SJCRH30 (cell line): ENCODE measurements at regions not wholly inside any gene's neighbourhood (a gene's known extent, or its start where the extent isn't known, plus 50 kb on each side); places are given as distances from the start of the nearest gene placed in this dataset.

Experiments
- DNase-seq, 2 experiments: peaks; one replicate each; pipeline ENCODE4 v3.0.0-alpha.2; 2015 to 2020
- H3K27ac ChIP-seq: fragments of 250-450 bp; sonication (Bioruptor Pico); 2 replicates; pipeline ENCODE4 v1.5.1; 2020; ENCODE audit warnings: mild to moderate bottlenecking, moderate library complexity
- H3K27me3 ChIP-seq: fragments of 250-450 bp; sonication (Bioruptor Pico); 2 replicates; pipeline ENCODE4 v1.5.1; 2020; ENCODE audit warnings: mild to moderate bottlenecking, moderate library complexity
- H3K36me3 ChIP-seq: fragments of 250-450 bp; sonication (Bioruptor Pico); 2 replicates; pipeline ENCODE4 v1.5.1; 2020; ENCODE audit warnings: mild to moderate bottlenecking, moderate library complexity
- H3K4me1 ChIP-seq: fragments of 250-450 bp; sonication (Bioruptor Pico); 2 replicates; pipeline ENCODE4 v1.5.1; 2020; ENCODE audit warnings: mild to moderate bottlenecking, moderate library complexity
- H3K4me3 ChIP-seq: fragments of 250-450 bp; sonication (Bioruptor Pico); 2 replicates; pipeline ENCODE4 v1.5.1; 2020; ENCODE audit warnings: mild to moderate bottlenecking, moderate library complexity
- H3K9me3 ChIP-seq: fragments of 250-450 bp; sonication (Bioruptor Pico); replicated peaks from 2 replicates; pipeline ENCODE4 v1.5.1; 2020; ENCODE audit warnings: mild to moderate bottlenecking, moderate library complexity

GRCh38 chr13:111844222-111844671, 222.7 kb upstream of the SOX1 start:
- H3K27ac ChIP-seq = no peak overlapping the region
- H3K9me3 ChIP-seq = no peaks in the 10 kb centered on the region
- DNase-seq = no peak
- no peak overlapping the region for H3K4me3 ChIP-seq
- H3K4me1 ChIP-seq = no peaks in the 10 kb centered on the region
- no peaks in the 10 kb centered on the region for H3K27me3 ChIP-seq
- no peaks in the 10 kb centered on the region for H3K36me3 ChIP-seq

- Histone ChIP-seq H3K4me3 (no peak overlapping the region), H3K9me3 (no peaks in the 10 kb centered on the region), H3K27me3 (no peaks in the 10 kb centered on the region), H3K4me1 (no peaks in the 10 kb centered on the region), H3K36me3 (no peaks in the 10 kb centered on the region), H3K27ac (no peak overlapping the region)
- no peak for DNase-seq
Measured at GRCh38 chr13:111844682-111845081, 222.3 kb upstream of the SOX1 start.

GRCh38 chr13:111845621-111846351, 221.2 kb upstream of the SOX1 start:
- Histone ChIP-seq H3K27ac (no peak overlapping the region), H3K27me3 (no peaks in the 10 kb centered on the region), H3K4me1 (no peaks in the 10 kb centered on the region), H3K36me3 (no peaks in the 10 kb centered on the region), H3K4me3 (no peak overlapping the region), H3K9me3 (no peaks in the 10 kb centered on the region)
- no peak for DNase-seq

- no peaks in the 10 kb centered on the region for H3K9me3 ChIP-seq
- no peaks in the 10 kb centered on the region for H3K27me3 ChIP-seq
- no peaks in the 10 kb centered on the region for H3K4me1 ChIP-seq
- H3K27ac ChIP-seq = no peak overlapping the region
- no peak overlapping the region for H3K4me3 ChIP-seq
- DNase-seq = no peak
- H3K36me3 ChIP-seq = no peaks in the 10 kb centered on the region
Measured at GRCh38 chr13:111846391-111847159, 220.4 kb upstream of the SOX1 start.

GRCh38 chr13:111847964-111848363, 219.0 kb upstream of the SOX1 start:
- Histone ChIP-seq H3K27me3 (no peaks in the 10 kb centered on the region), H3K27ac (no peak overlapping the region), H3K36me3 (no peaks in the 10 kb centered on the region), H3K9me3 (no peaks in the 10 kb centered on the region), H3K4me1 (no peaks in the 10 kb centered on the region), H3K4me3 (no peak overlapping the region)
- no peak for DNase-seq

GRCh38 chr13:111850458-111850857, 216.5 kb upstream of the SOX1 start:
- H3K27ac ChIP-seq = no peak overlapping the region
- no peak for DNase-seq
- H3K4me3 ChIP-seq = no peak overlapping the region
- no peaks in the 10 kb centered on the region for H3K27me3 ChIP-seq
- H3K36me3 ChIP-seq = no peaks in the 10 kb centered on the region
- no peaks in the 10 kb centered on the region for H3K9me3 ChIP-seq
- H3K4me1 ChIP-seq = no peaks in the 10 kb centered on the region

GRCh38 chr13:111850976-111851375, 216.0 kb upstream of the SOX1 start:
- Histone ChIP-seq H3K27ac (no peak overlapping the region), H3K9me3 (no peaks in the 10 kb centered on the region), H3K4me3 (no peak overlapping the region), H3K27me3 (no peaks in the 10 kb centered on the region), H3K36me3 (no peaks in the 10 kb centered on the region), H3K4me1 (no peaks in the 10 kb centered on the region)
- no peak for DNase-seq

GRCh38 chr13:111852725-111853518, 214.0 kb upstream of the SOX1 start:
- peaks cover 3% of the 10 kb centered on the region; the same call in 1 of the 2 replicates for H3K27me3 ChIP-seq
- H3K9me3 ChIP-seq = no peaks in the 10 kb centered on the region
- H3K4me1 ChIP-seq = no peaks in the 10 kb centered on the region
- H3K36me3 ChIP-seq = no peaks in the 10 kb centered on the region
- peak; percentile 42 to 74 for DNase-seq
- no peak overlapping the region for H3K4me3 ChIP-seq
- no peak overlapping the region for H3K27ac ChIP-seq

GRCh38 chr13:111853721-111854120, 213.2 kb upstream of the SOX1 start:
- H3K9me3 ChIP-seq = no peaks in the 10 kb centered on the region

GRCh38 chr13:111854403-111854802, 212.5 kb upstream of the SOX1 start:
- Histone ChIP-seq H3K36me3 (no peaks in the 10 kb centered on the region), H3K4me1 (no peaks in the 10 kb centered on the region), H3K4me3 (no peak overlapping the region), H3K9me3 (no peaks in the 10 kb centered on the region), H3K27me3 (peaks cover 3% of the 10 kb centered on the region; the same call in 1 of the 2 replicates), H3K27ac (no peak overlapping the region)
- DNase-seq = no peak

More at GRCh38 chr13:111853721-111854120, 213.2 kb upstream of the SOX1 start:
- Histone ChIP-seq H3K4me1 (no peaks in the 10 kb centered on the region), H3K27me3 (peaks cover 3% of the 10 kb centered on the region; the same call in 1 of the 2 replicates), H3K36me3 (no peaks in the 10 kb centered on the region), H3K27ac (no peak overlapping the region), H3K4me3 (no peak overlapping the region)
- DNase-seq = no peak

GRCh38 chr13:111855191-111855590, 211.8 kb upstream of the SOX1 start:
- Histone ChIP-seq H3K9me3 (no peaks in the 10 kb centered on the region), H3K36me3 (no peaks in the 10 kb centered on the region), H3K27me3 (peaks cover 3% of the 10 kb centered on the region; the same call in 1 of the 2 replicates), H3K4me3 (no peak overlapping the region), H3K27ac (no peak overlapping the region), H3K4me1 (no peaks in the 10 kb centered on the region)
- no peak for DNase-seq

- H3K27me3 ChIP-seq = peaks cover 3% of the 10 kb centered on the region; the same call in 1 of the 2 replicates
- no peaks in the 10 kb centered on the region for H3K36me3 ChIP-seq
- H3K4me3 ChIP-seq = no peak overlapping the region
- no peaks in the 10 kb centered on the region for H3K4me1 ChIP-seq
- H3K9me3 ChIP-seq = no peaks in the 10 kb centered on the region
- no peak overlapping the region for H3K27ac ChIP-seq
- no peak for DNase-seq
Measured at GRCh38 chr13:111855786-111856185, 211.2 kb upstream of the SOX1 start.

GRCh38 chr13:111856571-111856970, 210.4 kb upstream of the SOX1 start:
- Histone ChIP-seq H3K27ac (no peak overlapping the region), H3K27me3 (peaks cover 3% of the 10 kb centered on the region; the same call in 1 of the 2 replicates), H3K4me1 (no peaks in the 10 kb centered on the region), H3K36me3 (no peaks in the 10 kb centered on the region), H3K4me3 (no peak overlapping the region), H3K9me3 (no peaks in the 10 kb centered on the region)
- DNase-seq = no peak

GRCh38 chr13:111857336-111857735, 209.6 kb upstream of the SOX1 start:
- Histone ChIP-seq H3K27ac (no peak overlapping the region), H3K9me3 (no peaks in the 10 kb centered on the region), H3K36me3 (no peaks in the 10 kb centered on the region), H3K4me3 (no peak overlapping the region), H3K4me1 (no peaks in the 10 kb centered on the region), H3K27me3 (peaks cover 3% of the 10 kb centered on the region; the same call in 1 of the 2 replicates)
- DNase-seq = no peak
